GM19372 (cell line): ENCODE measurements at regions not wholly inside any gene's neighbourhood (a gene's known extent, or its start where the extent isn't known, plus 50 kb on each side); places are given as distances from the start of the nearest gene placed in this dataset.
"Not testable (repeated sequence)": the region's sequence is repeated elsewhere in the genome, so short reads cannot be mapped to it uniquely, and the experiment has no call there.

Experiments used
- ATAC-seq: cut with Tn5 transposase; IDR thresholded peaks from one replicate; pipeline ENCODE4 v1.9.1; 2021; ENCODE audit warnings: mild to moderate bottlenecking, low read depth, moderate library complexity; ENCODE audit not compliant: unreplicated experiment

GRCh38 chr3:20442846-20443245 lies 256.8 kb upstream of the SGO1 start:
- no peak for ATAC-seq

- not testable (repeated sequence) for ATAC-seq
These were observed 241.3 kb upstream of the SGO1 start for GRCh38 chr3:20427268-20427667.

- no peak for ATAC-seq
These were observed 239.1 kb upstream of the SGO1 start for GRCh38 chr3:20425138-20425537.

GRCh38 chr3:20424086-20424485 lies 238.1 kb upstream of the SGO1 start:
- no peak for ATAC-seq

GRCh38 chr3:20422391-20422790 lies 236.4 kb upstream of the SGO1 start:
- no peak for ATAC-seq

GRCh38 chr3:20417388-20418108 lies 231.5 kb upstream of the SGO1 start:
- ATAC-seq: no peak

- ATAC-seq: no peak
These were observed 220.6 kb upstream of the SGO1 start for GRCh38 chr3:20406611-20407011.

GRCh38 chr3:20405744-20406143 lies 219.7 kb upstream of the SGO1 start:
- ATAC-seq: no peak

- no peak for ATAC-seq
These were observed 219.2 kb upstream of the SGO1 start for GRCh38 chr3:20405231-20405630.

- no peak for ATAC-seq
These were observed 218.7 kb upstream of the SGO1 start for GRCh38 chr3:20404741-20405100.

- ATAC-seq: no peak
These were observed 218.2 kb upstream of the SGO1 start for GRCh38 chr3:20403986-20404740.

GRCh38 chr3:20401253-20401652 lies 215.2 kb upstream of the SGO1 start:
- ATAC-seq: no peak

GRCh38 chr3:20400686-20401085 lies 214.7 kb upstream of the SGO1 start:
- ATAC-seq: no peak

GRCh38 chr3:20400281-20400680 lies 214.3 kb upstream of the SGO1 start:
- ATAC-seq: no peak

GRCh38 chr3:20396335-20396734 lies 210.3 kb upstream of the SGO1 start:
- no peak for ATAC-seq

- no peak for ATAC-seq
These were observed 209.7 kb upstream of the SGO1 start for GRCh38 chr3:20395692-20396091.

- no peak for ATAC-seq
These were observed 208.2 kb upstream of the SGO1 start for GRCh38 chr3:20394243-20394642.

GRCh38 chr3:20391644-20392043 lies 205.6 kb upstream of the SGO1 start:
- no peak for ATAC-seq

- no peak for ATAC-seq
These were observed 203.0 kb upstream of the SGO1 start for GRCh38 chr3:20388971-20389370.

GRCh38 chr3:20380295-20380694 lies 194.3 kb upstream of the SGO1 start:
- no peak for ATAC-seq

GRCh38 chr3:20378315-20378714 lies 192.3 kb upstream of the SGO1 start:
- no peak for ATAC-seq

- no peak for ATAC-seq
These were observed 190.7 kb upstream of the SGO1 start for GRCh38 chr3:20376665-20377217.
